ENCODE measurements at regions not wholly inside any gene's neighbourhood (a gene's known extent, or its start where the extent isn't known, plus 50 kb on each side); places are given as distances from the start of the nearest gene placed in this dataset.

DNA sequence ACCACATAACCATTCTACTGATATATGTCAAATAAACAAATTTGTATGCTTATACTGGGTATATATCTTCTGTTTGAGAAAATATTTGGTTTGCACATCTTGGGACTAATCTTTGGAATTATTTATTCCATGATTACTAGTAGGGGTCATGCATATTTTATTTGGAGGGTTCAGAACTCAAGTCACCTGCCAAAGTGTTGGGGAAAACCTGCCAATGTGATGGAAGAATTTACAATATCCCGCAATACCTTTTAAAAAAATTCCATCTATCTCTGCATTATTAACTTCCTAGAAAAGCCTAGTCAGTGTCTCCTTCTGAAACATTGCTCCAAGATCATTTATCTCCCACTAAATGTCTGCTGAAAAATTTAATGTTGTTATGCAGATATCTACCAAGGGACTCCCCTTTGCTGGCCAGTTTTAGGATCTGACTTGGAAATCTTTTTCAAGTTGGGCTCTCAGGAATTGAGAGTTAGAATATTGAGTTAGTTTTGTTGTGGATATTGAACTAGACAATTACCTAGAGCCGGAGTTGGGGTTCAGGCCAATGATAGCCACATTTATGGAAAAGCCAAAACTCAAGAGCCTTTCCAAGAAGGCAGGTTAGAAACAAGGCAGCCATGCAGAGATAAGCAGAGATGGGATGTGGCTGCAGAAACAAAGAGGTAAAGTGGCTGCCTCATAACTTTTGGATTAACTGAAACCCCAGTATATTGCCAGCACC, 425.2 kb downstream of the ADAMTS20 start:
- no peak for DNase-seq (ENCODE audit: low read depth in 4 of 4, low spot score in 3 of 4)

DNA sequence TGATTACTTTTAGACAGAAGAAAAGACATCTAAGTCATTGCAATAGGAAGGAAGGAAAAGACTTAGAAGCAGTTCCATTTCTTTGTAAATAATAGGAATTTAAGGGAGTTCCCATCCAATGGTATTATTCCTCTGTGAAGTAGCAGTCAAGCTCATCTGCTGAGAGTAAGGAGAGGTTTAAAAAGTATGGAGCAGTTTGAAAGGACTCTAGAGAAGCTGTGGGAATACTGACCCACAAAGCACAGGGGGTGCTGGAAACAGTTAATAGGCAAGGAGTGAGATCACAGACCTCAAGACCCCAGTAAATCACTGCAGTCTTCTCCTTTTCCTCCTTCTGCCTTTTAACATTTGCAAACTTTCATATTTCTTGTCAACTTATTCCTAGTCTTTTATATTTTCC, 428.5 kb downstream of the ADAMTS20 start:
- no peak for DNase-seq (ENCODE audit: low read depth in 4 of 4, low spot score in 3 of 4)

DNA sequence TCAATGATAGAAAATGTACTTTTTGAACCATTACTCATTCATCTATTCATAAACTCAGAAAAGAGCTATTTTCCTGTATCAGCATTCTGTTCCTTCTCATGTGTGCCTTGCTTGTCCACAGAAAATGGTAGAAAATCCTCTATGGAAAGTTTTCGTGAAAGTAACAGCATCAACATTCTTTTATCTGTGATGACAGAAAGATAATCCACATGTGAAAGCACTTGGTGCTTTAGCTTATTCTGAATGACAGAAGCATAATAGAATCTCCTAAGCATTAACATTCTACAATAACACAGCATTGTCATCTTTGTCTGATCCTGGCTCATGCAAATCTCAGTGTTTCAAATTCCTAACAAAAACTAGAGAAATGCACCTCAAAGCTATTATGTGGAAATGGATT, 431.9 kb downstream of the ADAMTS20 start:
- DNase-seq (ENCODE audit: low read depth in 4 of 4, low spot score in 3 of 4): no peak

DNA sequence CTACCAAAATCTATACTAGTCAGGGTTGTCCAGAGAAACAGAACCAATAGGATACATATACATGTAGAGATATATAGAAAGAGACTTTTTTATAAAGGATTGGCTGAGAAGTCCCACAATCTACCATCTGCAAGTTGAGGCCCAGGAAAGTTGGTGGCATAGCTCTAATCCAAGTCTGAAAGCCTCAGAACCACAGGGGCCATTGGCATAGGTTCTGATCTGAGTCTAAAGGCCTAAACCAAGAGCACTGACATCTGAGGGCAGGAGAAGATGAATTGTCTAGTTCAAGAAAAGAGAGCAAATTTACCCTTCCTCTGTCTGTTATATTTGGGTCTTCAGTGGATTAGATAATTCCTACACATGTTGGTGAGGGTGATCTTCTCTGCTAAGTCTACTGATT, 433.1 kb downstream of the ADAMTS20 start:
- no peak for DNase-seq (ENCODE audit: low read depth in 4 of 4, low spot score in 3 of 4)

DNA sequence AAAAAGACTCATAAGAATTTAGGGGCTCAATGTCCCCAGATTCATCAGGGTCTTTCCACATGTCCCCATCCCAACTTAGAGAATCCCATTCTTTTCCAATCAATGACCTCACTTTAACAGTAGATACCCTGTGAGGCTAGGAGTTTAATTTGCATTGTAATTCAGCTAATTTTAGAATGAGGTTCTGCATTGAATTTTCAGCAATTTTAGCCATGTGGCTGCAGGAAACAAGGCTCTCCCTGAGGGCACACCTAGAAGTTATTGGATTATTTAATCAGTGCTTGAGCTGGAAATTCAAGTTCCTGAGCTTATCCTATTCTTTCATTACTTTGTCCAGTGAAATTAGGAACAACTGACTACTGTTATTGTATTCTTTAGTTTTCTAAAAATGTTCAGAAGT, 433.8 kb downstream of the ADAMTS20 start:
- no peak for DNase-seq (ENCODE audit: low read depth in 4 of 4, low spot score in 3 of 4)

DNA sequence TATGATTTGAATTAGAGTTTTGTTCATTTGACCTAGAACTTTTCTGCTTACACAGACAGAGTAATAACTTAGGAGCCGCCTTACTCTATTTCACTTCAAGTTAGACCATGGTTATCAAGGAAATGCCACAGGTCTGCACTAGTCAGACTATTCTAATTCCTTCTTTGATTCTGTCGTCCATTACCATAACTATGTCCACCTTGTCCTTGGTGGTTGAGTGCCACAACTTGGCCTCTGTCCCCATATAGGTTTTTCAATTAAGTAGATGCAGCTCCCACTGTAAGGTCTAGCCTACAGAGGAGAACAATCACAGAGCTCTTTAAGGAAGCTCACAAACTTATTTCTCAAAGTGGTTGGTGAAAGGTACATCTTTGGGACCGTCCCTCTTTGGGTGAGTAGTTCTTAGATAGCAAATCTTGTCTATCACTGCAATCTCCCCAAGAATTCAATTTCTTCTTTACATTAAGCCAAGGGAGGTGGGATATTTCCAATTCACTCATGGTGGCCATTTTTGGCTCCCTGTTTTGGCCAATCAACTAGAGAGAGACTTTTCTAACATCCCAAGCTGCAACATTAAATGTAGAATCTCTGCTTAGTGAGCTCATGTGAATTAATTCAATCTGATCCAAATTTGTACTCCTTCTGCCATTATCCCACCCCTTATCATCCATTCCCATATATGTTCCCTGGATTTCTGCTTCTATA, 434.6 kb downstream of the ADAMTS20 start:
- DNase-seq (ENCODE audit: low read depth in 4 of 4, low spot score in 3 of 4): no peak

DNA sequence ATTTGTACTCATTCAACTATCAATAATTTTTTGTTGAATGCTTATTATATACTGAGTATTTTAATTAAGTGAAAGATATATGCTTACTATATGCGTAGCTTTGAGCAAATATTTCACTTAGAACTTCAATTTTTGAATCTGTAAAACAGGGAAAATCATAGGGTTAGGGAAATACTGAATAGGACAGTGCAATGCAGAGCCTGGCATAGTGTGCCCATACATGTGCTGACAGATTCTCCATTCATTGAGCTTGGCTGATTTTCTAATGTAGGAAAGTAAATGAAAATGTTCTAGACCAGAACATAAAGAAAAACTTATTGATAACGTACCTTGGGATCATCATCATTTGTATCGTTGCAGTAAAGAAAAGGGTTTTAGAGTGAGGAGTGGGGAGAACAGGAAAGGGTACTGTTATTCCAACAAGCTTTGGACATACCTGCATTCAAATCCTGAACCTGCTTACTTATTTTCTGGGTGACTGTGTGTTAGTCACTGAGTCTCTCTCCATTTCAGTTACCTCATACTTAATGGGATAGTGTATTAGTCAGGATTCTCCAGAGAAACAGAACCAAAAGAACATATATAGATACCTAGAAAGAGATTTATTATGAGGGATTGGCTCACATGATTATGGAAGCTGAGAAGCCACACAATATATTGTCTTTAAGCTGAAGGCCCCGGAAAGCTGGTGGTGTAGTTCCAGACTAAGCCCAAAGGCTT, 436.4 kb downstream of the ADAMTS20 start:
- no peak for DNase-seq (ENCODE audit: low read depth in 4 of 4, low spot score in 3 of 4)

DNA sequence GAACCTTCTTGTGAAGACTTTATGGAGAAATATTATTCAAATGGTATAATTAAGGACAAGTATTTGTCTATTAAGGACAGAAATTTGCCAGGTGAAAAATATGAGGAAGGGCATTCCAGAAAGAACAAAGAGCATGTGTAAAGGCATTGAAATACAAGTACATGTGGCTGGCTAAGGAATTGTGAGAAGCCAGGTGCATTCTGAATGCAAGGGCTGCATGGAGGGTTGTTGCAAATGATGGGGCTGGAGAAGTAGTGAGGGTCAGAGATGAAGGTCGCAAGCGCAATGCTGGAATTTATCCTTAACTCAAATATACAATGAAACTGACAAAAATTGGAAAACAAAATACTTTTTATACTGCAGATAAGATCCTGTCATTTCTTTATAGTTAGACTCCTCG, 437.7 kb downstream of the ADAMTS20 start:
- no peak for DNase-seq (ENCODE audit: low read depth in 4 of 4, low spot score in 3 of 4)

DNA sequence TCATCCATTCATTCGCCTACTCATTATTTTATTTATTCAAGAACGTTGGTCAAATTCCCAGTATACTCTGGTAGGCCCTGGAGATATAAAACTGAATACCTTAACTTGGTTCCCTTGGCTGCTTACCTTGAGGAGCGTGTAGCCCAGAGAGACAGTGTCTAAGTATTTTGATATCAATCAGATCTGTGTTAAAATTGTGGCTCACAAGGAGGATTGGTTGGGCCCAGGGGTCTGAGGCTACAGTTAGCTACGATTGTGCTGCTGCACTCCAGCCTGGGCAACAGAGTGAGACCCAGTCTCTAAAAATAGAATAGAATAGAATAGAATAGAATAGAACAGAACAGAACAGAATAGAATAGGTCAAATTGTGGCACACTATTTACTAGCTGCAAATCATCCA, 438.4 kb downstream of the ADAMTS20 start:
- no peak for DNase-seq (ENCODE audit: low read depth in 4 of 4, low spot score in 3 of 4)

DNA sequence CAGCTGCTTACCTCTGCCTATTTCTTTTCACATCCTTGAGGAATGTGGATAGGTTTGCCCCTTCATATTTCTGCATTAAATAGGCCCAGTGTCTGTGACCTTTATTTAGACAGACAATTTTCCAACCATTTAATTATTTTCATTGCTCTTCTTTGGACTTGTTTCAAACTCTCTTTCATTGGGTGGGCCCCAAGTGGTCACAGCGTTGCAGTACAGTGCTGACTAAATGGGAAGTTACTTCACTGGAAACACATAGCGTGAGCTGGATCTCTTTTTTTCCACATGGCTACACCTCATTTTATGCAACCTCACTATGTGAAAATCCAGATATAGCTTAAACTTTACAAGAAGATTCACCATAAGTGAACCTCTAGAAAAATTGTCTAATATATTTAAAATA, 438.9 kb downstream of the ADAMTS20 start:
- DNase-seq (ENCODE audit: low read depth in 4 of 4, low spot score in 3 of 4): no peak

DNA sequence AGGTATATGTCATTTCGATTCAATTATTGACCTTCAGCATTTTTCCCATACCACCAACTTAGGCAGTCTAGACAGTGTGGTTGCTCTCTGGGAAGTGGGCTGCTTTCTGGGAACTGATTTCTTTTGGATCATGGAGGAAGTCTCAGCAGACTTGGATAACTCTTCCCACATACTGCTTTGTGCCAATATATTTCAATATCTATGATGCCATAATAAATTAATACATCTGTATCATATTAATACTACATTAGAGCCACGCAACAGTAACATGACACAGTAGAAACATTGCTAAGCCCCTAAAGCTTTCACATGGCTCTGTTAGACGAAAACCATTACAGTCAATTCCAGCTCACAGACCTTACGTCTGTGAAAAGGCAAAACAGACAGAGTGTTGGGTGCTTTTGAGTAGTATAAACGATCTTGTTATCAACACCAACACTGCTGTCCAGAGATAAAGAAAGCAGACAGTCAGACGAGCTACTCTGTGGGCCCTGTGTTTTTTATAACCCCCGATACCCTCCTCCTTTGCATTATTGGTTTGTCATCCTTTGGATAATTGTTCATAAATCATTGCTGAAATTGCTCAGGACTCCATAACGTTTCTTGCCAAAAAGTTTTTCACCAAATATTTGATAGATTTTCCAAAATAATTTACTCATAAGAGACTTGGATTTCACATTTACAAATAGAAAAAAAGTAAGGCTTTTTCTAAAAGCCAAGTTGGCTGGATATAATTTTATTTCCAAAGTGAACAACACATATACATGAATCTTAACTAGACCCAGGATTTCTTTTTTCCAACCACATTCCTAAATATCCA, 439.7 kb downstream of the ADAMTS20 start:
- DNase-seq (ENCODE audit: low read depth in 4 of 4, low spot score in 3 of 4): no peak

DNA sequence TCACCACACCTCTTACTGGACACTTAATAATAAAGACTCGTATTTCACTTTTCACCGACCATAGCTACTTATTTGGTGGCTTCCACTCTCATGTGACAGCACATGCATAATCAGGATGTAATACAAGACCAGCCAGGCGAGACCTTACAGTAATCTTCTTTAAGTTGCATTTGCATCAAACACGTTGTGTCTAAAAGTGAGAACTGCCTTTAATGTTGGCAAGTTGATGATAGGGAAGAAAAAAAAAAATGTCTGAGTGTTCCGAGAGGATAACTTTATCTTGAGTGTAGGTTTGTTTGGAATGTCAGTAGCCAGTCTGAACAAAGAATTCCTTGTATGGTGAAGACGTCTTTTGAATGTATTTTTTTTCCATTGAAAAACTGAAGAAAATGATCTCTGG, 440.4 kb downstream of the ADAMTS20 start:
- DNase-seq (ENCODE audit: low read depth in 4 of 4, low spot score in 3 of 4): no peak

DNA sequence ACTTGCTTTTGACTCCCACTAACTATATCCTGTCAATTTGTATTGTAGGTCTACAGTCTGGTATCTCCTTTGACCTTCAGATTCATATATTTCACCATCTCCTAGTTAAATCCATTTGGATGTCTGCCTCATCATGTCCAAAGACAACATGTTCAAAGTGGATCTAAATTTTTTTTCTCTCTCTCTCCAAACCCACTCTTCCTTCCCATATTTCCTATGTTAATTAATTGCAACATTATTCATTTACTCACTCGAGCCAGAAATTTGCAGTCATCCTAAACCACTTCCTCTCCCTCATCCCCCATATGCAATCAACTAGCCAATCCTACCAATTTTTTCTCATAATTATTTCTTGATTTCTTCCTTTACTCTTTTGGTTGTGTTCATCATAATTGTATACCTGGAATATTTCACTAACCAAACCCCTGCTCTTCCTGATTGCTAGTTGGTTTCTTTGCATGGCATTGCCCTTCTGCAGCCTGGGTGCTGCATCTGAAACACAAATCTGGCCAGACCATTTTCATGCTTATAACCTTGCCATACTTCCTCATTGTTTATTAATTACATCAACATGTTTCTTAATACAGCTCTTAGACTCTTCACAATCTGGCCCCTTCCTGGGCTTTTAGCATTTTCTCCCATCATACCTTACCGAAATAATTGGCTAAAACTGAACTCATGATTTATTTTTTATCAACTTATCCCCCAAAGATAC, 442.2 kb downstream of the ADAMTS20 start:
- DNase-seq (ENCODE audit: low read depth in 4 of 4, low spot score in 3 of 4): no peak

DNA sequence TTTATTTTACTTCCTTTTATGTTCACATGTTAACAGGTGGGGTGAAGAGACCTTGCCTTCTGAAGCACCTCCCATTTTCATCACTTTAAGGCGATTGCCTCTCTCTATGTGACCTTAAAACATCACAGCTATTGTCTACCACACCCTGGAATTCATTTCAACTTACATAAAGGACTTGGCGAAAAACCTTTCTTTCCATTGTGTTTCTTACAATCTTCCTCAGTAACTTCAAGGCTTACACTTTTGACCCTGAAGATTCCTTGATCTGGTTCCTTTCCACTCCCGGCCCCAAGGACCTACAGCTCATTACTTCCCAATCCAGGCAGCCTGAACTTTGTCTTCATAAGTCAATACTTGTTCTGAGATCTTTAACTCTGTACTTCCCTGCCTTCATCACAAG, 443.3 kb downstream of the ADAMTS20 start:
- no peak for DNase-seq (ENCODE audit: low read depth in 4 of 4, low spot score in 3 of 4)

DNA sequence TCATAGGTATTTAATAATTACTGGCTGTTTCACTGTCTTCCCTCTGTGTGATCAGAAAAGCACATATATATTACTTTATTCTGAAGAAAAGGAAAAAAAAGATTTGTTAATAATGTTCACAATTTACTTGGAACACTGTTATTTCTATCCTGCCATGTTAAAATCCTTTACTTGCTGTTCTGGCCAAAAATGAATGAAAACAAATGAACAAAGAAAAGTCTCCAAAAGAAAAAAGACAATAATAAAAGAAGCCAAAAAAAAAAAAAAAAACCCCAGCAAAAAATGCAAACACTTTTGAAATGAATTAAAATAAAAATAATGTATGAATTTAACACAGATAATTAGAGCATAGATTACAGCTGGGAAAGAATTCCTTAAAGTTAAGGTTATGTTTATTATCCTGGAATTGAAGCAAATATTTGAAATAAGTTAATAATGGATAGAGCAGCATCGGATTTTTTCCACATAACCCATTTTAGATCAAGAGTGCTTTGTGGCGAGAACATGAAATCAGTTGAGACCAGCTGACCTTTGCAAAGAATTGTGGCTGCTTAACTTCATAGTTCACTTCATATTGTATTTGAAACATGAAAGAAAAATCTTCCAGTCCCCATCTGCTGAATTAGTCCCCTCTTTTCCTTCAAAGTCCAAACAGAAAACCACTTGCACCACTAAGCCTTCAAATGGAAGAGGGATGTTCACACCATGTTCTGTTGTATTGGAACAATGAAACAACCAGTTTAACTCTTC, 444.8 kb downstream of the ADAMTS20 start:
- no peak for DNase-seq (ENCODE audit: low read depth in 4 of 4, low spot score in 3 of 4)

DNA sequence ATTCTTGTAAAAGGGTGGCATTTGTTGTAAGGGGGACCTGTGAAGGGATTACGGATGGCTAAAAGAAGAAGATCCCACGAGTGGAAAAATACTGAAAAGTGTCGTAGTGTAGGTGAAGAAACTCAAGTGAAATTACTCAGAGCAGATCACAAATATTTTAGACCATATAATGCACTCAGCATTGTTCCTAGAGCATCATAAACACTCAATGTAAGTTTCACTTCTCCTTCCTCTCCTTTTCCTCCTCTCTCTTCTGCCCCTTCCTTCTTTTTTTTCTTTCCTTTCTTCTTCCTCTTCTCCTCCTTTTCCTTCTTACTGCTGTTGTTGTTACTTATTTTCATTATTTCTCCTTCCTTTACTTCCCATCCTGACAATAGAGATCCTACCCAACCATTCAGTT, 445.6 kb downstream of the ADAMTS20 start:
- no peak for DNase-seq (ENCODE audit: low read depth in 4 of 4, low spot score in 3 of 4)

DNA sequence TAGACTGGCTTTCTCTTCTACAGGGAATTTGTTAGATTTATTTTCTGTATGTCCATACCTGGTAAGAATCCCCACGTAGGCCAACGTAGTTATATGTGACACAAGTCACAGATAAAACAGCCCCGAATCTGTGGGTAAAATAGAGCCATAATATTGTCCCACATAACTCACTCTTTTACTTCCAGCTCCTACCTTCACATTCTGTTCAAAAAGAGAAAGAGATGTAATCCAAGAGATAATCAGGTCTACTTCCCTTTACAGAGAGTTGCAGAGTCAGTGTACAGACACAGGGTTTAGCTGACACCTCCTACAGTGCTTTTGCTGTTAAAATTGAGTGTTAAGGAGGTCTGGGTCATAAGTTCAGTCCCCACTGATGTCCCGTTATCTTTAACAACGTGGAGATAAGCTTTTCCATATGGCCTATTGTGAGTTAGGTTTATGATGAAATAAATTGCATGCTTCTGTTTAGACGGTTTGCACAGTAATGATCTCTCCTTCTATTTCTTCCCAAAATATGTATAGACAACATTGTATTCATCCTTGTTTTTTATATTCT, 446.5 kb downstream of the ADAMTS20 start:
- no peak for DNase-seq (ENCODE audit: low read depth in 4 of 4, low spot score in 3 of 4)

DNA sequence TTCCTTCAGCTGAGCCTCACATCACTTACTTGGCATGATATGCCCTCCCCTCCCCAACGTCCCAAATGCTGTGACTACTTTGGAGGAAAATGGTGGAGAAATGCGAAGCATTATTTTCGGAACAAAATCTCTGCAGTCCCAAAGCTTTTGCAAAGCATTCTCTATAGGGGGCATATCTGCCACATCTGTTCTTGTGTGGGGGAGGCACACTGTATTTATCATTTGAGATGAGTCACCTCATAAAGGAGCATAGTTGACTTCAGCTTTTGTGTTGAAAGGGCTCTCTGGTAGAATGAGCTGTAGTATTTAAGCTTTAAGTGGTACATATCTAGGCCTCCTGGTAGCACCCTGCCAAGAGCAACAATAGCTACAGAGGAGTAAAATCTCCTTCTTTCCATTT, 447.5 kb downstream of the ADAMTS20 start:
- no peak for DNase-seq (ENCODE audit: low read depth in 4 of 4, low spot score in 3 of 4)

DNA sequence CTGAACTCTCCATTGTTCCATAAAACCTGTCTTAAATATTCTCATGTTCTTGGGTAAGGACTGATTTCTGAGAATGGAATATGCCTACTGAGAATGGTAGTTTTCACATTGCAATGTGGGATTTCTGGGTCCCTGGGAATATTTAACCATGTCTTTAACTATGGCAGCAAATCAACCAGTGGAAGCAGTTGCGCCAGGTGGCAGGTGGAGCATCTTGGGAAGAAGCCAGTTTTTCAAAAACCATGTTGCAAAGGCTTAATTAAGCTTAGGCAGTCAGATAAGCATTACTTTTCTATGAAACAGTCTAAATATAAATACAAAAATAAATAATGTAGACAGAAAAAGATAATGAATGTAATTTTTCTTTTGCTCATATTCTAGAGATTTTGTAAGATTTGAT, 448.1 kb downstream of the ADAMTS20 start:
- no peak for DNase-seq (ENCODE audit: low read depth in 4 of 4, low spot score in 3 of 4)
